BE2C (cell line): ENCODE measurements at regions not wholly inside any gene's neighbourhood (a gene's known extent, or its start where the extent isn't known, plus 50 kb on each side); places are given as distances from the start of the nearest gene placed in this dataset.
A peak's percentile ranks its signal among the peaks of the same experiment; 100 is the strongest.
"Not testable (repeated sequence)": the region's sequence is repeated elsewhere in the genome, so short reads cannot be mapped to it uniquely, and the experiment has no call there.

Experiments
- DNase-seq: peaks from one replicate; pipeline ENCODE4 v3.0.0-alpha.2; 2020
- H3K27me3 ChIP-seq: fragments of 250-450 bp; sonication (Bioruptor Pico); 2 replicates; pipeline ENCODE4 v1.5.1; 2020; ENCODE audit warnings: mild to moderate bottlenecking
- H3K36me3 ChIP-seq: fragments of 250-450 bp; sonication (Bioruptor Pico); 2 replicates; pipeline ENCODE4 v1.5.1; 2020; ENCODE audit warnings: mild to moderate bottlenecking
- H3K4me1 ChIP-seq: fragments of 250-450 bp; sonication (Bioruptor Pico); 2 replicates; pipeline ENCODE4 v1.5.1; 2020
- H3K4me3 ChIP-seq: 2 replicates; pipeline ENCODE4 v1.5.1; 2011; ENCODE audit warnings: low read depth, low read length
- H3K9me3 ChIP-seq: fragments of 250-450 bp; sonication (Bioruptor Pico); 2 replicates; pipeline ENCODE4 v1.5.1; 2020
- TF ChIP-seq, protein P1 (sequence below): IDR thresholded peaks from 2 replicates; pipeline ENCODE4 v1.5.1; 2012; ENCODE audit warnings: mild to moderate bottlenecking, low read depth, low read length

DNA sequence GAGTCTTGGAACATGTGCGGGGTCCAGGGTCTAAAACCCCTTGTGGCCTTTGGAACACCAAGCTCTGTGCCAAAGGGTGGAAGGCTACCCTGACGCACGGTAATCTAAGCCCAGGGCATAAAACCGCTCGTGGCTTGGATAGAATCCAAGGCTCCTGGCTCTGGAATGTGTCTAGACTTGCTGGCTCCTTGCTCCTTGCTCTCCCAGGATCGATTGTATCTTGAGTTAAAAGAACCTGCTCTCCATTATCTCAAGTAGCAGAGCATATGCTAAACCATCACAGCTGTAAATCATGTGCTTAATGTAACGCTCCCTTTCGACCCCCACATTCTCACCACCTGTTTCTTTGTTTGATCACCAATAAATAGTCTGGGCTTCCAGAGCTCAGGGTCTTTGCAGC is 50.3 kb downstream of the TLCD4 start:
- DNase-seq, result peak; percentile 40
- H3K27me3 ChIP-seq, H3K36me3 ChIP-seq, H3K4me3 ChIP-seq, H3K9me3 ChIP-seq, H3K4me1 ChIP-seq: not testable (repeated sequence)

DNA sequence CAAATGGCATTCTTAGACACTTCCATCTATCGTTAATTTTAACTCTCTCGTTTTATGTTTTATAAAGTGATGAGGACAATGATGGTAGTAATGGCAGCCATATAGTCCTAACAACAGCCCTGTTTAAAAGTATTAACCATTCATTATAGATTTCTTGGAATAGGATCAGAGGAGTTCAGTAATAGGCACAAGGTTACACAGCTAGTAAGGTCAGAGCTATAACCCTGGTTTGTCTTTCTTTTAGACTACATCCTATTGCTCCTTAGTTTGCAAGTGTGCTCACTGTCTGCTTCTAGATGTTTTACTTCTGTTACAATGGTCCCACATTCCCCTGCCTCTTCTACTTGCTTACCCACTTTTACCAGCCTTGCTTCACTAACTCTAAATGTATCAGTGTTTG is 50.9 kb downstream of the TLCD4 start:
- DNase-seq, result no peak
- Histone ChIP-seq H3K4me3 (no peak overlapping the region), H3K4me1 (peaks cover 3% of the 10 kb centered on the region; the same call in 1 of the 2 replicates), H3K36me3 (no peaks in the 10 kb centered on the region), H3K27me3 (no peaks in the 10 kb centered on the region), H3K9me3 (no peaks in the 10 kb centered on the region)
- TF ChIP-seq, protein P1, sequence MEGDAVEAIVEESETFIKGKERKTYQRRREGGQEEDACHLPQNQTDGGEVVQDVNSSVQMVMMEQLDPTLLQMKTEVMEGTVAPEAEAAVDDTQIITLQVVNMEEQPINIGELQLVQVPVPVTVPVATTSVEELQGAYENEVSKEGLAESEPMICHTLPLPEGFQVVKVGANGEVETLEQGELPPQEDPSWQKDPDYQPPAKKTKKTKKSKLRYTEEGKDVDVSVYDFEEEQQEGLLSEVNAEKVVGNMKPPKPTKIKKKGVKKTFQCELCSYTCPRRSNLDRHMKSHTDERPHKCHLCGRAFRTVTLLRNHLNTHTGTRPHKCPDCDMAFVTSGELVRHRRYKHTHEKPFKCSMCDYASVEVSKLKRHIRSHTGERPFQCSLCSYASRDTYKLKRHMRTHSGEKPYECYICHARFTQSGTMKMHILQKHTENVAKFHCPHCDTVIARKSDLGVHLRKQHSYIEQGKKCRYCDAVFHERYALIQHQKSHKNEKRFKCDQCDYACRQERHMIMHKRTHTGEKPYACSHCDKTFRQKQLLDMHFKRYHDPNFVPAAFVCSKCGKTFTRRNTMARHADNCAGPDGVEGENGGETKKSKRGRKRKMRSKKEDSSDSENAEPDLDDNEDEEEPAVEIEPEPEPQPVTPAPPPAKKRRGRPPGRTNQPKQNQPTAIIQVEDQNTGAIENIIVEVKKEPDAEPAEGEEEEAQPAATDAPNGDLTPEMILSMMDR, result no peak

DNA sequence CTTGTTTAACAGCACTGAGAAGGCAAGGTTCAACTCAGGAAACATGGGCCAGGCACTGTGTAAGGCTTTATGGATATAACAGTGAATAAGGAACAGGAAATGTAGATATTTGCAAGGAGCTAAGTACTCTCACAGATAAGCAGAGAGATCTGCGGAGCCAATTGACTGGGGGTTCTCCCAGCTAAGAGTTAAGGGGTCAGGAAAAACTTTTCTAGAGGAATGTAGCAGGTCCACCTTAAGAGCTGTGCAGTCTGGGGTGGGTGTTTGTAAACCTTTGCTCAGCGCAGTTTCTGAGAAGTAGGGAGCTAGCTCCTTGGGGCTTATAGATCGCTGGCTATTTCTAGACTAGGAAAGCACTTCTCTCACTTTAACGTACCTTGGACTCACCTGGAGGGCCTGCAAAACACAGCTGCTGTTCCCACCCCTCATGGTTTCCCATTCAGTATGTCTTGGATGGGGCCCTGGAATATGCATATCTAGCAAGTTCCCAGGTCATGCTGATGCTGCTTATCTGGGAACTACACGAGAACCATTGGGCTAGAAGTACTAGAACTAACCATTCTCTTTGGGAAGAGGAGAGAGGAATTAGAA is 51.7 kb downstream of the TLCD4 start:
- no peaks in the 10 kb centered on the region for H3K9me3 ChIP-seq
- TF ChIP-seq, protein P1, result no peak
- no peaks in the 10 kb centered on the region for H3K27me3 ChIP-seq
- no peak overlapping the region for H3K4me3 ChIP-seq
- DNase-seq, result no peak
- H3K36me3 ChIP-seq, result no peaks in the 10 kb centered on the region
- H3K4me1 ChIP-seq, result peaks cover 3% of the 10 kb centered on the region; the same call in 1 of the 2 replicates

DNA sequence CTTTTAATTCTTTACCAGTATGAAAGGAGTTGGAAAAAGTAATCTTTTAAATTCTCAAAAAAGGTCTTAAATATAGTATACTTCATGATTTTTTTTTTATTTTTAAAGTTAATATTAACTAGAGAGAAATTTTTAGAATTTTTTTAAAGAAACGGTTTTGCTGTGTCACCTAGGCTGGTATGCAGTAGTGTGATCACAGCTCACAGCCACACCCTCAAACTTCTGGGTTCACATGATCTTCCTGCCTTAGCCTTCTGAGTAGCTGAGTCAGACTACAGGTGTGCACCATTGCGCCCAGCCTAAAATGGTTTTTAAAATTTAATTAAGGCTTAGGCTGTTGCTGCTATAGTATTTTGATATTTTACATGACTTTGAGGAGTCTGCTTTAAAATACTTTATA is 52.4 kb downstream of the TLCD4 start:
- H3K27me3 ChIP-seq, result no peaks in the 10 kb centered on the region
- no peak overlapping the region for H3K4me3 ChIP-seq
- TF ChIP-seq, protein P1, result no peak
- H3K4me1 ChIP-seq, result peaks cover 3% of the 10 kb centered on the region; the same call in 1 of the 2 replicates
- no peak for DNase-seq
- H3K36me3 ChIP-seq, result no peaks in the 10 kb centered on the region
- H3K9me3 ChIP-seq, result no peaks in the 10 kb centered on the region

DNA sequence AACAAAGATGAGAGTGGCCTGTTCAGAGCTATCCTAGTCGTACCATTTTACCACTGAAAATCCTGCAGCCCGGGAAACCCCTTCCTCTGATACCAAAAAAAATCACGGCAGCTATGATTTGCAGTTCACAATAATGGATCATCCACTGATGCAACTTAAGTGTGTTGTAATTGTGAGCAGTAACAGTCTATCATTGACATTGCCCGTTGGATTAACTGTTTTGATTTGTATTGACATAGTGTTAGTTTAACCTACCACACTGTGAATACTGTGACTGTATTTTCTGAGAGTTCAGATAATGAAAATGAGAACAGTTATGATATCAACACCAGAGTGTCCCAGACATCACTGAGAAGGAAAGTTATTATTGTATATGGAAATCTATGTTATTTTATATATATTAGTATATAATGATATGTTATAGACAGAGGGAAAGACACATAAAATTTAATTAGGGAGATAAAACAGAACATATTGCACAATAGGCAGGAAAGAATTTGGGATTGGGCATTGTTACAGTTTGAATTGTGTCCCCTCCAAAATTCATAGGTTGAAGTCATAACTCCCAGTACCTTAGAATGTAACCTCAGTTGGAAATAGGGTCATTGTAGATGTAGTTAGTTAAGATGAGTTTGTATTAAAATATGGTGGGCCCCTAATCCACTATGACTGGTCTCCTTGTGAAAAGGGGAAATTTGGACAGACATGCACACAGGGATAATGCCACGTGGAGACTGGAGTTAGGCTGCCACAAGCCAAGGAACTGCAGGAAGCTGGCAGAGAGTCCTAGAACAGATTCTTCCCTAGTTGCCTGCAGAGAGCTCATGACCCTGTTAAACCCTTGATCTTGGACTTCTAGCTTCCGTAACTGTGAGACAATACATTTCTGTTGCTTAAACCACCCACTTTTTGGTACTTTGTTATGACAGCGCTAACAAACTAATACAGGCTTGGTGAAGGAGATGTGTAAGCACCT is 54.4 kb downstream of the TLCD4 start:
- no peak for DNase-seq
- Histone ChIP-seq H3K27me3 (no peaks in the 10 kb centered on the region), H3K9me3 (no peaks in the 10 kb centered on the region), H3K4me3 (no peak overlapping the region), H3K36me3 (no peaks in the 10 kb centered on the region), H3K4me1 (peaks cover 3% of the 10 kb centered on the region; the same call in 1 of the 2 replicates)
- TF ChIP-seq, protein P1, result no peak

DNA sequence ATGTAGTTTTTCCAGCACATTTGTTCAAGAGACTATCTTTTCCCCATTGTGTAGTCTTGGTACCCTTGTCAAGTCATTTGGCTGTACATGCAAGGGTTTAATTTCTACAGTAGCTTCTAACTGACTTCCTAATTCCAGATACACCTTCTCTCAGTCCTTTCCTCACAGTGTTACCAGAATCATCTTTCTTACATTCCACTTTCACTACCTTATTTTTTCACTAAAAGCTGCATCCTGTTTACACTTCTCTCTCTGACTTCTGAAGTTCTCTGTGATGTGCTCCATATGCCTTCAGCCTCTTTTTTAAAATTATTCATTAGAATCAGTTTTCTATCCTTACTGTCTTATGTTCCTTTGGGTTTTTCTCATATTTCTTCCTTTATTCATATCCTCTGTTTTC is 57.1 kb upstream of the RWDD3 start:
- Histone ChIP-seq H3K4me1 (no peaks in the 10 kb centered on the region; the same call in 1 of the 2 replicates), H3K27me3 (no peaks in the 10 kb centered on the region), H3K4me3 (no peak overlapping the region), H3K36me3 (no peaks in the 10 kb centered on the region), H3K9me3 (no peaks in the 10 kb centered on the region)
- TF ChIP-seq, protein P1, result no peak
- no peak for DNase-seq
